OCI-LY3 (cell line): ENCODE measurements at regions not wholly inside any gene's neighbourhood (a gene's known extent, or its start where the extent isn't known, plus 50 kb on each side); places are given as distances from the start of the nearest gene placed in this dataset.

Source experiments
- H2AFZ ChIP-seq: fragments of 200-600, 300-600 bp; shearing (Covaris generic); 2 replicates; pipeline ENCODE4 v1.6.0; 2014; ENCODE audit warnings: antibody characterized with exemption, low read depth, low read length
- H3K27ac ChIP-seq: fragments of 200-600, 300-600 bp; sonication (generic); 2 replicates; pipeline ENCODE4 v1.5.1; 2014; ENCODE audit warnings: mild to moderate bottlenecking, low read length, moderate library complexity, mixed read lengths
- H3K27me3 ChIP-seq: fragments of 200-600, 300-600 bp; sonication (generic); 2 replicates; pipeline ENCODE4 v1.6.1; 2014; ENCODE audit warnings: low read depth, low read length, mixed read lengths
- H3K36me3 ChIP-seq: fragments of 200-600, 300-600 bp; sonication (generic); replicated peaks from 2 replicates; pipeline ENCODE3; 2014; ENCODE audit warnings: low read depth, low read length, mixed read lengths
- H3K4me1 ChIP-seq: fragments of 300-600, 200-600 bp; sonication (generic); 2 replicates; pipeline ENCODE4 v1.6.1; 2014; ENCODE audit warnings: low read length, mixed read lengths
- H3K4me2 ChIP-seq: fragments of 200-600, 300-600 bp; sonication (generic); 2 replicates; pipeline ENCODE4 v1.6.1; 2014; ENCODE audit warnings: low read length, mixed read lengths
- H3K4me3 ChIP-seq: fragments of 300-600, 200-600 bp; sonication (generic); 2 replicates; pipeline ENCODE4 v1.5.1; 2014; ENCODE audit warnings: antibody characterized with exemption, mild to moderate bottlenecking, low read length, moderate library complexity
- H3K79me2 ChIP-seq: fragments of 300-600, 200-600 bp; shearing (Covaris generic); 2 replicates; pipeline ENCODE4 v1.6.1; 2014; ENCODE audit warnings: mild to moderate bottlenecking, low read length, mixed read lengths
- H3K9ac ChIP-seq: fragments of 300-600, 200-600 bp; shearing (Covaris generic); 2 replicates; pipeline ENCODE4 v1.6.0; 2014; ENCODE audit warnings: mild to moderate bottlenecking, low read length, moderate library complexity
- H3K9me3 ChIP-seq: fragments of 200-600, 300-600 bp; shearing (Covaris generic); 2 replicates; pipeline ENCODE4 v1.6.1; 2014; ENCODE audit warnings: low read length, mixed read lengths; ENCODE audit not compliant: insufficient read depth
- H4K20me1 ChIP-seq: fragments of 200-600, 300-600 bp; sonication (generic); 2 replicates; pipeline ENCODE4 v1.6.1; 2016; ENCODE audit warnings: low read length, mixed read lengths; ENCODE audit not compliant: insufficient read depth
- CTCF ChIP-seq: fragments of 200-600, 300-600 bp; sonication (generic); IDR thresholded peaks from 2 replicates; pipeline ENCODE4 v1.5.1; 2014; ENCODE audit warnings: antibody characterized with exemption, low read length, low read depth
- EZH2phosphoT487 ChIP-seq: fragments of 200-600 bp; shearing (Covaris generic); IDR thresholded peaks from 2 replicates; pipeline ENCODE4 v1.6.1; 2018; ENCODE audit warnings: antibody characterized with exemption, mixed run types, low read depth

GRCh38 chrX:124634363-124634762 is 288.0 kb downstream of the SH2D1A start:
- H2AFZ ChIP-seq = no peak overlapping the region
- no peak overlapping the region for H3K4me3 ChIP-seq
- no peaks in the 10 kb centered on the region for H3K79me2 ChIP-seq
- no peaks in the 10 kb centered on the region for H3K36me3 ChIP-seq
- TF ChIP-seq EZH2phosphoT487 = no peak
- TF ChIP-seq CTCF = no peak
- no peak overlapping the region for H3K9ac ChIP-seq
- no peaks in the 10 kb centered on the region for H4K20me1 ChIP-seq
- no peaks in the 10 kb centered on the region for H3K27me3 ChIP-seq
- H3K4me2 ChIP-seq = no peak overlapping the region
- H3K9me3 ChIP-seq = no peaks in the 10 kb centered on the region
- no peaks in the 10 kb centered on the region for H3K4me1 ChIP-seq
- no peak overlapping the region for H3K27ac ChIP-seq

GRCh38 chrX:124641737-124642491 is 295.6 kb downstream of the SH2D1A start:
- no peak overlapping the region for H3K4me2 ChIP-seq
- no peak overlapping the region for H2AFZ ChIP-seq
- no peak overlapping the region for H3K9ac ChIP-seq

GRCh38 chrX:124646403-124646802 is 300.0 kb downstream of the SH2D1A start:
- Histone ChIP-seq H3K27me3 (no peaks in the 10 kb centered on the region), H3K4me1 (no peaks in the 10 kb centered on the region), H2AFZ (no peak overlapping the region), H3K4me2 (no peak overlapping the region), H3K36me3 (no peaks in the 10 kb centered on the region), H3K9ac (no peak overlapping the region), H4K20me1 (no peaks in the 10 kb centered on the region), H3K4me3 (no peak overlapping the region), H3K27ac (no peak overlapping the region), H3K9me3 (no peaks in the 10 kb centered on the region), H3K79me2 (no peaks in the 10 kb centered on the region)
- no peak for TF ChIP-seq CTCF
- TF ChIP-seq EZH2phosphoT487 = no peak

More at GRCh38 chrX:124641737-124642491, 295.6 kb downstream of the SH2D1A start:
- TF ChIP-seq EZH2phosphoT487 (no peak), CTCF (no peak)
- Histone ChIP-seq H3K36me3 (no peaks in the 10 kb centered on the region), H3K27me3 (no peaks in the 10 kb centered on the region), H4K20me1 (no peaks in the 10 kb centered on the region), H3K4me1 (no peaks in the 10 kb centered on the region), H3K9me3 (no peaks in the 10 kb centered on the region), H3K79me2 (no peaks in the 10 kb centered on the region), H3K27ac (no peak overlapping the region), H3K4me3 (no peak overlapping the region)

DNA sequence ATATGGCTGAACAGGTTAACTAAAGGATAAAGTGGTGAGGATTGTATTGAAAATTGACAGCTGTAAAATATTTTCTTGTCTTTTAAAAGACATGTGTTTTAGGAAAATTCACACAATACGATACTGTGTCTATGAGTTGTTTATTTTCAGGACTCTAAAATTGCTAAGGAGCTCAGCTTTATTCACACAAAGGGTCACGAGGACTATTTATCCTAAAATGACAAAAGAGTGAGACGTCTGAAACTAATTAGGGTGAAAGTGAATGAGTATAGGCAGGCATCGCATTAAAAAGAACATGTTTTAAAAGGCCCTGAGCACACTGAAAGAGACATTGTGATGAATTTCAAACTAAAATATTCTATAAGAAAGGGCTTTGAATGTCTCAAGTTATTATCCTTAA is 304.7 kb downstream of the SH2D1A start:
- no peaks in the 10 kb centered on the region for H3K79me2 ChIP-seq
- H3K9me3 ChIP-seq = no peaks in the 10 kb centered on the region
- H3K27ac ChIP-seq = no peak overlapping the region
- no peaks in the 10 kb centered on the region for H4K20me1 ChIP-seq
- H3K27me3 ChIP-seq = no peaks in the 10 kb centered on the region
- H3K4me1 ChIP-seq = no peaks in the 10 kb centered on the region
- H3K36me3 ChIP-seq = no peaks in the 10 kb centered on the region
- H2AFZ ChIP-seq = no peak overlapping the region
- no peak overlapping the region for H3K9ac ChIP-seq
- no peak for TF ChIP-seq CTCF
- no peak for TF ChIP-seq EZH2phosphoT487
- H3K4me2 ChIP-seq = no peak overlapping the region
- no peak overlapping the region for H3K4me3 ChIP-seq
